CD4-positive, alpha-beta T cell (primary cell): ENCODE measurements at regions not wholly inside any gene's neighbourhood (a gene's known extent, or its start where the extent isn't known, plus 50 kb on each side); places are given as distances from the start of the nearest gene placed in this dataset.

Experiments
- ATAC-seq: fragments of 200-7000 bp; cut with Tn5 transposase; one replicate; pipeline ENCODE4 v1.10.0; 2022; ENCODE audit warnings: mild to moderate bottlenecking; ENCODE audit not compliant: poor library complexity
- CTCF ChIA-PET: fragments of 350-600 bp; sonication (Branson Sonifier 250); formaldehyde crosslinking; loops from one replicate; lab custom pipeline; 2021; ENCODE audit warnings: antibody characterized with exemption, inconsistent platforms; lab: Charles Lee
- POLR2A ChIA-PET: fragments of 350-600 bp; sonication (Branson Sonifier 250); formaldehyde crosslinking; loops from one replicate; lab custom pipeline; 2021; ENCODE audit warnings: antibody characterized with exemption, inconsistent platforms; lab: Charles Lee
- DNase-seq, 14 experiments: peaks; one replicate each; pipeline ENCODE4 v3.0.0-alpha.2; 2013 to 2020; ENCODE audit warnings: mixed read lengths in 2 of 14
- H3K27ac ChIP-seq, 2 donors: one replicate each; pipeline versions ENCODE4 v1.5.1 to v1.7.0; 2013; ENCODE audit warnings: low read length in 2 of 2, low read depth in 1 of 2, mild to moderate bottlenecking in 1 of 2
- H3K27me3 ChIP-seq, 2 experiments: 1 replicate in 1 of 2; 2 replicates in 1 of 2; pipeline versions ENCODE4 v1.6.1 to v1.7.0; 2013; ENCODE audit warnings: low read length in 2 of 2, control low read depth in 1 of 2, mild to moderate bottlenecking in 1 of 2, moderate library complexity in 1 of 2; ENCODE audit not compliant: insufficient read depth in 2 of 2, control insufficient read depth in 1 of 2
- H3K36me3 ChIP-seq: one replicate; pipeline ENCODE4 v1.6.1; 2013; ENCODE audit warnings: low read length, control low read depth; ENCODE audit not compliant: insufficient read depth
- H3K4me1 ChIP-seq: one replicate; pipeline ENCODE4 v1.6.1; 2013; ENCODE audit warnings: low read length, control low read depth; ENCODE audit not compliant: insufficient read depth
- H3K4me3 ChIP-seq: one replicate; pipeline ENCODE4 v1.5.1; 2013; ENCODE audit warnings: mild to moderate bottlenecking, low read length, moderate library complexity
- H3K9me3 ChIP-seq, 2 experiments: 1 replicate in 1 of 2; 2 replicates in 1 of 2; pipeline versions ENCODE4 v1.6.1 to v1.7.0; 2013; ENCODE audit warnings: low read length in 2 of 2, mild to moderate bottlenecking in 2 of 2, control low read depth in 1 of 2, moderate library complexity in 1 of 2; ENCODE audit not compliant: control insufficient read depth in 1 of 2, insufficient read depth in 1 of 2
- H3K27ac Mint-ChIP-seq: one replicate; pipeline ENCODE4 v1.8.0; 2020; ENCODE audit warnings: mixed read lengths
- H3K27me3 Mint-ChIP-seq: one replicate; pipeline ENCODE4 v1.8.0; 2021; ENCODE audit warnings: mixed read lengths
- H3K36me3 Mint-ChIP-seq: one replicate; pipeline ENCODE4 v1.8.0; 2021; ENCODE audit warnings: low read depth, mixed read lengths
- H3K4me1 Mint-ChIP-seq: one replicate; pipeline ENCODE4 v1.8.0; 2021; ENCODE audit warnings: low read depth, mixed read lengths
- H3K4me3 Mint-ChIP-seq: one replicate; pipeline ENCODE4 v1.8.0; 2020; ENCODE audit warnings: mild to moderate bottlenecking, mixed read lengths
- H3K9me3 Mint-ChIP-seq: one replicate; pipeline ENCODE4 v1.8.0; 2020; ENCODE audit warnings: mixed read lengths
- intact Hi-C, 2 experiments: fragments of 100-400 bp; cut with DNase I in 1 of 2; cut with micrococcal nuclease in 1 of 2; formaldehyde crosslinking; loops; one replicate each; pipeline versions ENCODE4 v1.15.1 to v1.9.0; 2023 to 2025; cut with DNase I, micrococcal nuclease
- TF ChIP-seq, protein P1 (sequence below): fragments of 200-600 bp; IDR thresholded peaks from one replicate; pipeline ENCODE4 v1.8.0; 2022; ENCODE audit warnings: antibody characterized with exemption, mild to moderate bottlenecking

DNA sequence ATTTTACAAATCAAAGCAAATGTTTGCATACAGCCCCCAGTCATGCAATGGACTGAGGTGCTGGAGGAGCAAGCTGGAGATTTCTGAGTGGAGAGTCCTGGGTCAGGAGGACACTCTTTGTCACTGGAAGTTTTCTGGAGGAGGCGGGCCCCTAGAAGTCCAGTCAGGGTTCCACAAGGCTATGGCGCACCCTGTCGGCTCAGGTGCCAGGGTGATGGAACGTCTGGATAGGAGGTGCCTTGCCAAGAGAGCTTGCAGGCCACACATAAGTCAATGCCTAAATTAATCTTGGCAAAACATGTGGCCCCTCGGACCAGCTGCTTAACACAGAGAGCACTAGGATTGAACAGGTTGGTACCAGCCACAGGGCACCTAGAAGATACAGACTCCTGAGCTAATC is 174.7 kb upstream of the CADM1 start:
- no peaks in the 10 kb centered on the region for H3K36me3 ChIP-seq
- CTCF ChIA-PET = no interaction called here
- no peaks in the 10 kb centered on the region for H3K9me3 ChIP-seq
- H3K27ac Mint-ChIP-seq = no peak overlapping the region
- ATAC-seq (no peak), DNase-seq (no peak)
- H3K27me3 Mint-ChIP-seq = peaks cover 11% of the 10 kb centered on the region
- TF ChIP-seq, protein P1, sequence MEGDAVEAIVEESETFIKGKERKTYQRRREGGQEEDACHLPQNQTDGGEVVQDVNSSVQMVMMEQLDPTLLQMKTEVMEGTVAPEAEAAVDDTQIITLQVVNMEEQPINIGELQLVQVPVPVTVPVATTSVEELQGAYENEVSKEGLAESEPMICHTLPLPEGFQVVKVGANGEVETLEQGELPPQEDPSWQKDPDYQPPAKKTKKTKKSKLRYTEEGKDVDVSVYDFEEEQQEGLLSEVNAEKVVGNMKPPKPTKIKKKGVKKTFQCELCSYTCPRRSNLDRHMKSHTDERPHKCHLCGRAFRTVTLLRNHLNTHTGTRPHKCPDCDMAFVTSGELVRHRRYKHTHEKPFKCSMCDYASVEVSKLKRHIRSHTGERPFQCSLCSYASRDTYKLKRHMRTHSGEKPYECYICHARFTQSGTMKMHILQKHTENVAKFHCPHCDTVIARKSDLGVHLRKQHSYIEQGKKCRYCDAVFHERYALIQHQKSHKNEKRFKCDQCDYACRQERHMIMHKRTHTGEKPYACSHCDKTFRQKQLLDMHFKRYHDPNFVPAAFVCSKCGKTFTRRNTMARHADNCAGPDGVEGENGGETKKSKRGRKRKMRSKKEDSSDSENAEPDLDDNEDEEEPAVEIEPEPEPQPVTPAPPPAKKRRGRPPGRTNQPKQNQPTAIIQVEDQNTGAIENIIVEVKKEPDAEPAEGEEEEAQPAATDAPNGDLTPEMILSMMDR = no peak
- POLR2A ChIA-PET = no interaction called here
- H3K4me1 ChIP-seq = no peaks in the 10 kb centered on the region
- no peak overlapping the region for H3K4me3 ChIP-seq
- H3K9me3 Mint-ChIP-seq = peaks cover 6% of the 10 kb centered on the region
- H3K4me3 Mint-ChIP-seq = no peak overlapping the region
- no peaks in the 10 kb centered on the region for H3K27me3 ChIP-seq
- H3K27ac ChIP-seq = no peak overlapping the region
- H3K36me3 Mint-ChIP-seq = no peaks in the 10 kb centered on the region
- intact Hi-C loops = no loop called here
- no peaks in the 10 kb centered on the region for H3K4me1 Mint-ChIP-seq

DNA sequence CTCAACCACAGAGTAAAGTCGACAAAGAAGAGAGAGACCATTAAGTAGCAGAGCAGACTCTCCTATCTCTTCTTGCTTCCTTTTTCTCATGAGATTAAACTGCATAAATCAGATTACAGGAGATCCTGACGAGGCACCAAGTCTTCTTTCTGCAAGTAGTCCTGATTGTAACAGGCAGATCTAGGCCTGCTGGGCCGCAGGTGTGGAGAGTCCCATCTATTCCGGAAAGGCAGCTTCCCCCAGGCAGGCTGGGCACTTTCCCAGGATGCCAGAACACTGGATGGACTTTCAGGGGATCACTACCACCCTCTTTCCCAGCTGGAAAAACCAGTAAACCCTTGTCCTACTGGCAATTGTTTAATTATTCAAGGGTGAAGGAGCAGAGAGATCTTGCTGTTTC is 173.0 kb upstream of the CADM1 start:
- peaks cover 0 to 7% of the 10 kb centered on the region in 2 experiments for H3K9me3 ChIP-seq
- ChIA-PET POLR2A (no interaction called here), CTCF (no interaction called here)
- H3K27ac ChIP-seq = no peak overlapping the region
- H3K36me3 ChIP-seq = no peaks in the 10 kb centered on the region
- no peak for ATAC-seq
- Mint-ChIP-seq H3K4me1 (no peaks in the 10 kb centered on the region), H3K27ac (no peak overlapping the region), H3K27me3 (peaks cover 11% of the 10 kb centered on the region), H3K9me3 (peaks cover 3% of the 10 kb centered on the region), H3K4me3 (no peak overlapping the region), H3K36me3 (no peaks in the 10 kb centered on the region)
- no peaks in the 10 kb centered on the region for H3K4me1 ChIP-seq
- TF ChIP-seq, protein P1 = no peak
- H3K27me3 ChIP-seq = no peaks in the 10 kb centered on the region
- no peak for DNase-seq
- intact Hi-C loops = no loop called here
- no peak overlapping the region for H3K4me3 ChIP-seq

DNA sequence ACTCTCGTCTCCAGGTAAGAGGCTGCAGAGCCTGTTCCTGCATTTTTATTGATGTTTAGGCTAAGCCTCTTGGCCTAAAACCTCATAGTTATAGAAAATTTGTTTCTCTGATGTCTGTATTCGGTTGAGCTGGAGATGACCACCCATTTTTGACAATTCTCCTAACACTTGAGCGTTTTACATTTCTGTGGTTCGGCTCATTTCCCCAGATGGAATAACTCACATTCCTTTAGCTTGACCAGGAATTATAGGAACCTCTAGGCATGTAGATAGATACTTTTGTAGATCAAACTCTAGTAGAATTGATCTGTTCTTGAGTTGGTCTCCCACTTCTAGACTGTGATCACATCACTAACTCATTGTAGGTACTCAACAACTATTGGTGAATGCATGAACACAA is 172.6 kb upstream of the CADM1 start:
- H3K4me1 Mint-ChIP-seq = no peaks in the 10 kb centered on the region
- Histone ChIP-seq H3K27me3 (no peaks in the 10 kb centered on the region), H3K27ac (no peak overlapping the region), H3K36me3 (no peaks in the 10 kb centered on the region), H3K4me1 (no peaks in the 10 kb centered on the region), H3K4me3 (no peak overlapping the region), H3K9me3 (peaks cover 0 to 7% of the 10 kb centered on the region in 2 experiments)
- DNase-seq (no peak), ATAC-seq (no peak)
- intact Hi-C loops = no loop called here
- peaks cover 11% of the 10 kb centered on the region for H3K27me3 Mint-ChIP-seq
- ChIA-PET CTCF (no interaction called here), POLR2A (no interaction called here)
- no peak overlapping the region for H3K4me3 Mint-ChIP-seq
- TF ChIP-seq, protein P1 = no peak
- no peaks in the 10 kb centered on the region for H3K36me3 Mint-ChIP-seq
- no peak overlapping the region for H3K27ac Mint-ChIP-seq
- peaks cover 3% of the 10 kb centered on the region for H3K9me3 Mint-ChIP-seq
